Ishikawa (cell line): ENCODE measurements at regions not wholly inside any gene's neighbourhood (a gene's known extent, or its start where the extent isn't known, plus 50 kb on each side); places are given as distances from the start of the nearest gene placed in this dataset.

Experiments
- CEBPB ChIP-seq: IDR thresholded peaks from 2 replicates; pipeline ENCODE4 v1.6.1; 2012
- CREB1 ChIP-seq: IDR thresholded peaks from 2 replicates; pipeline ENCODE4 v1.6.1; 2012; ENCODE audit warnings: low read depth
- EGR1 ChIP-seq: IDR thresholded peaks from 2 replicates; pipeline ENCODE4 v1.6.1; 2012
- EP300 ChIP-seq: IDR thresholded peaks from 2 replicates; pipeline ENCODE4 v1.6.1; 2012; ENCODE audit warnings: borderline replicate concordance
- FOXM1 ChIP-seq: IDR thresholded peaks from 2 replicates; pipeline ENCODE4 v1.6.1; 2012; ENCODE audit warnings: low read depth, borderline replicate concordance
- NFIC ChIP-seq: IDR thresholded peaks from 2 replicates; pipeline ENCODE4 v1.6.1; 2012
- RAD21 ChIP-seq: IDR thresholded peaks from 2 replicates; pipeline ENCODE4 v1.6.1; 2012; ENCODE audit warnings: low read depth
- TAF1 ChIP-seq: IDR thresholded peaks from 2 replicates; pipeline ENCODE4 v1.6.1; 2012; ENCODE audit warnings: low read depth, mild to moderate bottlenecking
- TCF12 ChIP-seq: IDR thresholded peaks from 2 replicates; pipeline ENCODE4 v1.6.1; 2012; ENCODE audit warnings: low read depth
- TEAD4 ChIP-seq: IDR thresholded peaks from 2 replicates; pipeline ENCODE4 v1.6.1; 2012
- YY1 ChIP-seq: IDR thresholded peaks from 2 replicates; pipeline ENCODE4 v1.6.1; 2012; ENCODE audit warnings: low read depth
- ZBTB7A ChIP-seq: IDR thresholded peaks from 2 replicates; pipeline ENCODE4 v1.6.1; 2012; ENCODE audit warnings: low read depth
- TF ChIP-seq, protein P1 (sequence below): IDR thresholded peaks from 2 replicates; pipeline ENCODE4 v1.6.1; 2012
- TF ChIP-seq, protein P2 (sequence below): IDR thresholded peaks from 2 replicates; pipeline ENCODE4 v1.6.1; 2012; ENCODE audit warnings: low read depth, mild to moderate bottlenecking
- TF ChIP-seq, protein P3 (sequence below): IDR thresholded peaks from 2 replicates; pipeline ENCODE4 v1.6.1; 2012

DNA sequence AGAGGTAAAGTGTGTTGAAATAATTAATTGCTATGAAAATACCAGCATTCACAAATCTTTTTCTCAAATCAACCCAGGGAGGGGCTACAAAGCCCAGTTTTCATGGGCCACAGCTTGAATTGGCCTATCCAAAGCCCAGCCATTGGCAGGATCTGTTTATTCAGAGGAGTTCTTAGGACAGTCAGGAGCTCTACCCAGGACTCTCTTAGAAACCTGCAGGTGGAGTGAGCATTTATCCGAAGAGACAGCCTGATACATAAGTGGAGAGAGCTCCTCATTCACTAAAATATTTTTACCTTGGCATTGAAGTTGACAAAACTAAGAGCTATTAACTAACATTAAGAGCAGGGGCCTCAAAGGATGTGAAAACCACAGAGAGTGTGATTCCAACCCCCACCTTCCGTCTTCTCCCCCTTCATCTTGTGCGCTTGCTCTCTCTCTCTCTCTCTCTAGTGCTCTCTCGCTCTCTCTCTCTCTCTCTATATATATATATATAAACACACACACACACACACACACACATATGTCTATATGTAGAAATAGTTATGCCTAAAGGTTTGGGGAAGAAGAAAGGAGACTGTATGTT, 315.5 kb downstream of the SNAPC1 start:
- TF ChIP-seq EGR1 = no peak
- TF ChIP-seq CREB1 = no peak
- TF ChIP-seq, protein P1, sequence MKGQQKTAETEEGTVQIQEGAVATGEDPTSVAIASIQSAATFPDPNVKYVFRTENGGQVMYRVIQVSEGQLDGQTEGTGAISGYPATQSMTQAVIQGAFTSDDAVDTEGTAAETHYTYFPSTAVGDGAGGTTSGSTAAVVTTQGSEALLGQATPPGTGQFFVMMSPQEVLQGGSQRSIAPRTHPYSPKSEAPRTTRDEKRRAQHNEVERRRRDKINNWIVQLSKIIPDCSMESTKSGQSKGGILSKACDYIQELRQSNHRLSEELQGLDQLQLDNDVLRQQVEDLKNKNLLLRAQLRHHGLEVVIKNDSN = no peak
- TF ChIP-seq EP300 = no peak
- no peak for TF ChIP-seq YY1
- no peak for TF ChIP-seq TAF1
- TF ChIP-seq TEAD4 = no peak
- TF ChIP-seq NFIC = no peak
- TF ChIP-seq RAD21 = no peak
- TF ChIP-seq, protein P2, sequence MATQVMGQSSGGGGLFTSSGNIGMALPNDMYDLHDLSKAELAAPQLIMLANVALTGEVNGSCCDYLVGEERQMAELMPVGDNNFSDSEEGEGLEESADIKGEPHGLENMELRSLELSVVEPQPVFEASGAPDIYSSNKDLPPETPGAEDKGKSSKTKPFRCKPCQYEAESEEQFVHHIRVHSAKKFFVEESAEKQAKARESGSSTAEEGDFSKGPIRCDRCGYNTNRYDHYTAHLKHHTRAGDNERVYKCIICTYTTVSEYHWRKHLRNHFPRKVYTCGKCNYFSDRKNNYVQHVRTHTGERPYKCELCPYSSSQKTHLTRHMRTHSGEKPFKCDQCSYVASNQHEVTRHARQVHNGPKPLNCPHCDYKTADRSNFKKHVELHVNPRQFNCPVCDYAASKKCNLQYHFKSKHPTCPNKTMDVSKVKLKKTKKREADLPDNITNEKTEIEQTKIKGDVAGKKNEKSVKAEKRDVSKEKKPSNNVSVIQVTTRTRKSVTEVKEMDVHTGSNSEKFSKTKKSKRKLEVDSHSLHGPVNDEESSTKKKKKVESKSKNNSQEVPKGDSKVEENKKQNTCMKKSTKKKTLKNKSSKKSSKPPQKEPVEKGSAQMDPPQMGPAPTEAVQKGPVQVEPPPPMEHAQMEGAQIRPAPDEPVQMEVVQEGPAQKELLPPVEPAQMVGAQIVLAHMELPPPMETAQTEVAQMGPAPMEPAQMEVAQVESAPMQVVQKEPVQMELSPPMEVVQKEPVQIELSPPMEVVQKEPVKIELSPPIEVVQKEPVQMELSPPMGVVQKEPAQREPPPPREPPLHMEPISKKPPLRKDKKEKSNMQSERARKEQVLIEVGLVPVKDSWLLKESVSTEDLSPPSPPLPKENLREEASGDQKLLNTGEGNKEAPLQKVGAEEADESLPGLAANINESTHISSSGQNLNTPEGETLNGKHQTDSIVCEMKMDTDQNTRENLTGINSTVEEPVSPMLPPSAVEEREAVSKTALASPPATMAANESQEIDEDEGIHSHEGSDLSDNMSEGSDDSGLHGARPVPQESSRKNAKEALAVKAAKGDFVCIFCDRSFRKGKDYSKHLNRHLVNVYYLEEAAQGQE = no peak
- TF ChIP-seq FOXM1 = no peak

DNA sequence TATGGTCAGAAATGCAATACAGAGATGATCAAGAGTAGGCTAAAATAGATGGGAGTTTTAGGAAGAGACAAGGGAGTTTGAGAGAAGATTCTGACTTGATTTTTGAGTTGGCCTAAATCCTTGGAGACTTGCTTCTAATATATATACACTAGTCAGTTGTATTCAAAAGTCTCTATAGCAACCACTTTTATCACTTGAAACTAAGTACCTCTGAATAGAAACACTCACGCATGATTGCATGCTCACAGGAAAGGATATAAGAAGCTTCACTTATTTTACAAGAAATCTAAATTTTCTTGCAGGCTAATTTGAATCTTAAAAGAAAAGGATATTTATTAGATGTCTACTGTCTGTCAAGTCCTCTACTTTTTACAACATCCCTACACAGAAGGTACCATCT, 316.8 kb downstream of the SNAPC1 start:
- TF ChIP-seq NFIC = no peak
- TF ChIP-seq ZBTB7A = no peak
- no peak for TF ChIP-seq EGR1
- no peak for TF ChIP-seq CREB1
- no peak for TF ChIP-seq TEAD4
- no peak for TF ChIP-seq EP300
- TF ChIP-seq, protein P3, sequence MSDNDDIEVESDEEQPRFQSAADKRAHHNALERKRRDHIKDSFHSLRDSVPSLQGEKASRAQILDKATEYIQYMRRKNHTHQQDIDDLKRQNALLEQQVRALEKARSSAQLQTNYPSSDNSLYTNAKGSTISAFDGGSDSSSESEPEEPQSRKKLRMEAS = no peak
- TF ChIP-seq, protein P2 = no peak
- TF ChIP-seq, protein P1 = no peak
- no peak for TF ChIP-seq YY1
- TF ChIP-seq CEBPB = no peak
- TF ChIP-seq RAD21 = no peak
- no peak for TF ChIP-seq TAF1
- TF ChIP-seq TCF12 = no peak
- TF ChIP-seq FOXM1 = no peak

DNA sequence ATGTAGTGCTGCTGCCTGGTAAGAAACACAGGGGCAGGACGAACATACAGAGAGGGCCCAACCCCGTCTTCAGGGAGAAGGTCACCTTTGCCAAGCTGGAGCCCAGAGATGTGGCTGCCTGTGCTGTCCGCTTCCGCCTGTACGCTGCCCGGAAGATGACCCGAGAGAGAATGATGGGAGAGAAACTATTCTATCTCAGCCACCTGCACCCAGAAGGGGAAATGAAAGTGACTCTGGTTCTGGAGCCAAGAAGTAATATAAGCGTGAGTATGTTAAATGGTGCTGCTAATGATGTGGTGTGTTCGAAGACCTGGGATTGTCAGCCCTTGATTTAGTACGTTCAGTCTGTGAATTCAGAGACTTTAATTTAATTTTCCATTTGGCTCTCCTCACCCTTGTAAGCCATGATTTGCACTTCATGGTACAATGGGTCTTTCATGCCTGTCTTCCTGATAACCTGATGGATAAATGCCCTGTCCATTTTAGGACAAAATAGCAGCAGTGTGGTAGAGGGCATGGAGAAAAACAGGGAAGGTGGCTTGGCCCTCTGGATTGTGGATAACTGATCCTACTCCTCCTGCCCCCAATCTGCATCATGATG, 318.9 kb downstream of the SNAPC1 start:
- TF ChIP-seq FOXM1 (no peak), TEAD4 (no peak), TAF1 (no peak), RAD21 (no peak), ZBTB7A (no peak), CREB1 (no peak), CEBPB (no peak), NFIC (no peak), TCF12 (no peak), YY1 (no peak), EP300 (no peak), EGR1 (no peak)
- TF ChIP-seq, protein P1 = no peak
- TF ChIP-seq, protein P2 = no peak
- TF ChIP-seq, protein P3 = no peak

DNA sequence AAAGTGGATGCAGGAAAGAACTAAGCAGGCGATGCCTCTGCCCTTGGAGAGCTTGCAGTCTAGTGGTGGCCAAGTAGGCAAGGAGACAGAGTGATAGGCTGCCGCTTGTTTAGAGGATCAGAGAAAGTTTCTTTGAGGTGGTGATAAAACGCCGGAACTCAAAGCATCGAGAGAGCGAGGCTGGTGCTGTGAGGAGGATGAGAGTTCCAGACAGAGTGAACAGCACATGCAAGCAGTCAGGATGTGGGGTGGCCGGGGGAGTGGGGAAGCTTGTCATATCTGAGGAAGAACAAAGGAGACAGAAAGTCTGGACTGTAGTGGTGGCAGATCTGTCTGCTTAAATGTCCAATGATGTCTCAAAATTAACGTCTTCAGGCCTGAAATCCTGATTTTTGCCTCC, 319.7 kb downstream of the SNAPC1 start:
- TF ChIP-seq TAF1 = no peak
- TF ChIP-seq EP300 = no peak
